ENCODE measurements at regions not wholly inside any gene's neighbourhood (a gene's known extent, or its start where the extent isn't known, plus 50 kb on each side); places are given as distances from the start of the nearest gene placed in this dataset.

- H3K79me2 ChIP-seq: no peaks in the 10 kb centered on the region
- H3K9me3 ChIP-seq (ENCODE audit: control insufficient read depth, low read length): no peaks in the 10 kb centered on the region
- H3K36me3 ChIP-seq (ENCODE audit: control insufficient read depth, insufficient read depth, low read length): no peaks in the 10 kb centered on the region
- no peaks in the 10 kb centered on the region for H3K27me3 ChIP-seq (ENCODE audit: control insufficient read depth, insufficient read depth, low read length)
- H3K4me2 ChIP-seq (ENCODE audit: low read length): no peak overlapping the region
- no peak overlapping the region for H3K27ac ChIP-seq
- H3K4me1 ChIP-seq: no peaks in the 10 kb centered on the region
- H3K9ac ChIP-seq: no peak overlapping the region
- no peak for TF ChIP-seq CTCF (IDR thresholded peaks at IDR 0.05)
- H2AFZ ChIP-seq: no peak overlapping the region
- no peak overlapping the region for H3K4me3 ChIP-seq (ENCODE audit: low read depth, low read length)
Observed at GRCh38 chr10:84049645-84050011, 89.7 kb upstream of the GHITM start.

GRCh38 chr10:84053626-84054025 lies 85.7 kb upstream of the GHITM start:
- no peak overlapping the region for H2AFZ ChIP-seq
- no peak overlapping the region for H3K9ac ChIP-seq
- no peaks in the 10 kb centered on the region for H3K36me3 ChIP-seq (ENCODE audit: control insufficient read depth, insufficient read depth, low read length)
- H3K79me2 ChIP-seq: no peaks in the 10 kb centered on the region
- H3K4me2 ChIP-seq (ENCODE audit: low read length): no peak overlapping the region
- no peak for TF ChIP-seq CTCF (IDR thresholded peaks at IDR 0.05)
- H3K4me1 ChIP-seq: no peaks in the 10 kb centered on the region
- no peaks in the 10 kb centered on the region for H3K27me3 ChIP-seq (ENCODE audit: control insufficient read depth, insufficient read depth, low read length)
- H3K27ac ChIP-seq: no peak overlapping the region
- H3K4me3 ChIP-seq (ENCODE audit: low read depth, low read length): no peak overlapping the region
- H3K9me3 ChIP-seq (ENCODE audit: control insufficient read depth, low read length): no peaks in the 10 kb centered on the region

GRCh38 chr10:84054743-84055142 lies 84.6 kb upstream of the GHITM start:
- TF ChIP-seq CTCF (IDR thresholded peaks at IDR 0.05): no peak
- H3K36me3 ChIP-seq (ENCODE audit: control insufficient read depth, insufficient read depth, low read length): no peaks in the 10 kb centered on the region
- no peaks in the 10 kb centered on the region for H3K9me3 ChIP-seq (ENCODE audit: control insufficient read depth, low read length)
- no peak overlapping the region for H3K9ac ChIP-seq
- no peak overlapping the region for H3K27ac ChIP-seq
- no peaks in the 10 kb centered on the region for H3K79me2 ChIP-seq
- no peaks in the 10 kb centered on the region for H3K4me1 ChIP-seq
- H3K4me3 ChIP-seq (ENCODE audit: low read depth, low read length): no peak overlapping the region
- no peak overlapping the region for H3K4me2 ChIP-seq (ENCODE audit: low read length)
- H2AFZ ChIP-seq: no peak overlapping the region
- no peaks in the 10 kb centered on the region for H3K27me3 ChIP-seq (ENCODE audit: control insufficient read depth, insufficient read depth, low read length)

- Histone ChIP-seq H3K9ac (no peak overlapping the region), H2AFZ (no peak overlapping the region), H3K4me1 (no peaks in the 10 kb centered on the region), H3K36me3 (ENCODE audit: control insufficient read depth, insufficient read depth, low read length) (no peaks in the 10 kb centered on the region), H3K27ac (no peak overlapping the region), H3K9me3 (ENCODE audit: control insufficient read depth, low read length) (no peaks in the 10 kb centered on the region), H3K4me3 (ENCODE audit: low read depth, low read length) (no peak overlapping the region), H3K27me3 (ENCODE audit: control insufficient read depth, insufficient read depth, low read length) (no peaks in the 10 kb centered on the region), H3K79me2 (no peaks in the 10 kb centered on the region), H3K4me2 (ENCODE audit: low read length) (no peak overlapping the region)
- TF ChIP-seq CTCF (IDR thresholded peaks at IDR 0.05): no peak
Observed at GRCh38 chr10:84059526-84059925, 79.8 kb upstream of the GHITM start.

- no peak overlapping the region for H3K27ac ChIP-seq
- H3K9me3 ChIP-seq (ENCODE audit: control insufficient read depth, low read length): no peaks in the 10 kb centered on the region
- no peak overlapping the region for H3K4me2 ChIP-seq (ENCODE audit: low read length)
- no peaks in the 10 kb centered on the region for H3K36me3 ChIP-seq (ENCODE audit: control insufficient read depth, insufficient read depth, low read length)
- TF ChIP-seq CTCF (IDR thresholded peaks at IDR 0.05): no peak
- no peak overlapping the region for H3K9ac ChIP-seq
- H3K79me2 ChIP-seq: no peaks in the 10 kb centered on the region
- H3K4me1 ChIP-seq: no peaks in the 10 kb centered on the region
- no peak overlapping the region for H3K4me3 ChIP-seq (ENCODE audit: low read depth, low read length)
- H3K27me3 ChIP-seq (ENCODE audit: control insufficient read depth, insufficient read depth, low read length): no peaks in the 10 kb centered on the region
- H2AFZ ChIP-seq: no peak overlapping the region
Observed at GRCh38 chr10:84063440-84063839, 75.9 kb upstream of the GHITM start.

All from parathyroid adenoma (tissue), 2 donors.